Stomach smooth muscle (tissue), 2 donors: ENCODE measurements at regions not wholly inside any gene's neighbourhood (a gene's known extent, or its start where the extent isn't known, plus 50 kb on each side); places are given as distances from the start of the nearest gene placed in this dataset.
A peak's percentile ranks its signal among the peaks of the same experiment; 100 is the strongest.

Experiments used
- H3K27ac ChIP-seq: one replicate; pipeline ENCODE4 v1.7.0; 2013; ENCODE audit warnings: mild to moderate bottlenecking, low read length, inconsistent platforms
- H3K27me3 ChIP-seq, 2 donors: one replicate each; pipeline ENCODE4 v1.7.0; 2013; ENCODE audit warnings: low read length in 2 of 2; ENCODE audit not compliant: insufficient read depth in 2 of 2, control insufficient read depth in 1 of 2
- H3K36me3 ChIP-seq, 2 donors: one replicate each; pipeline ENCODE4 v1.7.0; 2013; ENCODE audit warnings: low read length in 2 of 2; ENCODE audit not compliant: control insufficient read depth in 2 of 2, insufficient read depth in 2 of 2
- H3K4me1 ChIP-seq: one replicate; pipeline ENCODE4 v1.7.0; 2013; ENCODE audit warnings: low read length; ENCODE audit not compliant: control insufficient read depth, insufficient read depth
- H3K4me3 ChIP-seq, 2 donors: one replicate each; pipeline ENCODE4 v1.7.0; 2013; ENCODE audit warnings: low read length in 2 of 2
- H3K9ac ChIP-seq, 2 donors: one replicate each; pipeline ENCODE4 v1.7.0; 2013; ENCODE audit warnings: low read length in 2 of 2, mild to moderate bottlenecking in 1 of 2
- H3K9me3 ChIP-seq, 2 donors: one replicate each; pipeline ENCODE4 v1.7.0; 2013; ENCODE audit warnings: low read length in 2 of 2; ENCODE audit not compliant: control insufficient read depth in 2 of 2
- donor health status: healthy.
- donor health status: Pancreatic carcinoma.

DNA sequence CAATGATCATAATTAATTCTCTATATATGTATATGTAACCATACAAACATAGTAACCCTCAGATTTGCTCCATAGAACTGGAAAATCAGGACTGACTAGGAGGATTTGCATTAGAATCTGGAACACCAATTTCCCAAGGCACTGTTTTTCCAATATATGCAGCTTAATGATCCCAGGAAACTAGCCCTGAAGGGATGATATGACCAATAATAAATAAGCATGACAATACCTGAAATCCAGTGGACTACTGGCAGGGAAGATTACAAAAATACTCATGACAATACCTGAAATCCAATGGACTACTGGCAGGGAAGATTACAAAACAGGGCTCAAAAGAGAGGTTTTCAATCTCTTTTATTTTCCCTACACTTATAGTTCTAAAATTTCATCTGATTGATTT is 98.4 kb downstream of the PCDH7 start:
- H3K27me3 ChIP-seq = no peaks in the 10 kb centered on the region
- no peak overlapping the region for H3K27ac ChIP-seq
- H3K4me3 ChIP-seq = no peak overlapping the region
- H3K9ac ChIP-seq = no peak overlapping the region
- no peaks in the 10 kb centered on the region for H3K9me3 ChIP-seq
- H3K36me3 ChIP-seq = no peaks in the 10 kb centered on the region
- no peaks in the 10 kb centered on the region for H3K4me1 ChIP-seq

DNA sequence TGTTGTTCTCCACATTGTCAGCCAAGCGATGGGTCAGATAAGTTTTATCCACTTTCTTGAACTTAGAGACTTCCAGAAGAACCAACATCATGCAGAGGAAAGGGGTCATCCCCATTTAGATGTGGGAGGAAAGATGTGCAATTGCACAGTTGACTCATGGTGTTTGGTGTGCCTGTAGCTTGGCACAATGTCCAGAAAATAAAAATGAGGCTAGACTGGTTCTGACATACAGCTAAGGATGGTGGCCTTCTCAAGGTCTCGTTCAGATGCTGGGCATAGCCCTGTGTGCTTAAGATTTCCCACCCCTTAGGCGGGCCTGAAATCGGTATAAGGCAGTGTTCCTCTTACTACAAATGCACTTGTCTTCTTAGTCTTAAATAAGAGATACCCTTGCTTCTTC is 101.1 kb downstream of the PCDH7 start:
- Histone ChIP-seq H3K27me3 (no peaks in the 10 kb centered on the region), H3K4me3 (no peak overlapping the region), H3K9ac (no peak overlapping the region), H3K4me1 (no peaks in the 10 kb centered on the region), H3K36me3 (no peaks in the 10 kb centered on the region), H3K9me3 (no peaks in the 10 kb centered on the region), H3K27ac (no peak overlapping the region)

DNA sequence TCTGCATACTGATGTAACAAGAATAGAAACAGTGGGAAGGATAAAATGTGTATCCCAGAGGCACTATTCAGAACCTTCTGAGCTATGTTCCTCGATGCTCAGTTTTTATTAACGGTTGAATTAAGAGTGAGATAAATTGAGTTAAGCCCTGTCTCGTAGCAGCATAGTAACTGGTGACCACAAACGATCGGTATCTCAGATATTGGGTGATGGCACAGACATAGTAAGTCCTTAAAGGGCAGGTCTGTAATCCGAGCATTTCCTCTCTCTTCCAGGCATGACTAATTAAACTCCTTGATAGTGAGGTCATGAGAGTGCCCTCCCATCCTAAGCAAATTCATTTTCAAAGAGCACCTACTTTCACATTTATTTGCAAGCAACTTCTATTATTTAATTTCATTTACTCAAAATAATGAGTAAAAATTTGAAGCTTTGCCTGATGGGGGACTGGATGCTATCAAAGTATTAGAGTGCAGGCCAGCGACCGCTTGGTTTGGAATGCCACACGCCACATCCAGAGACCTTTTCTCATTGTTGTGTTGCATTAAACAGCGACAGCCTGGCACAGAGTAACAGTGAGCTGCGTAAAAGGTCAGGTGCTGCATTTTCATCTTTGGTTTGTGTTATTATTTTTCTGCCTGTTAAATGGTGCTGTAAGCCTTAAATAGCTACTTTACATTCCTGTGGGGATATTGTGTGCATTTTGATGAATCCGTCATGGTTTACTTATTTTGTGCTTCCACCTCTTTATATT is 101.9 kb downstream of the PCDH7 start:
- Histone ChIP-seq H3K4me3 (peak overlapping the region in 1 of 2 donors; percentile 5), H3K4me1 (no peaks in the 10 kb centered on the region), H3K27me3 (no peaks in the 10 kb centered on the region), H3K9me3 (no peaks in the 10 kb centered on the region), H3K36me3 (no peaks in the 10 kb centered on the region), H3K9ac (no peak overlapping the region), H3K27ac (no peak overlapping the region)

DNA sequence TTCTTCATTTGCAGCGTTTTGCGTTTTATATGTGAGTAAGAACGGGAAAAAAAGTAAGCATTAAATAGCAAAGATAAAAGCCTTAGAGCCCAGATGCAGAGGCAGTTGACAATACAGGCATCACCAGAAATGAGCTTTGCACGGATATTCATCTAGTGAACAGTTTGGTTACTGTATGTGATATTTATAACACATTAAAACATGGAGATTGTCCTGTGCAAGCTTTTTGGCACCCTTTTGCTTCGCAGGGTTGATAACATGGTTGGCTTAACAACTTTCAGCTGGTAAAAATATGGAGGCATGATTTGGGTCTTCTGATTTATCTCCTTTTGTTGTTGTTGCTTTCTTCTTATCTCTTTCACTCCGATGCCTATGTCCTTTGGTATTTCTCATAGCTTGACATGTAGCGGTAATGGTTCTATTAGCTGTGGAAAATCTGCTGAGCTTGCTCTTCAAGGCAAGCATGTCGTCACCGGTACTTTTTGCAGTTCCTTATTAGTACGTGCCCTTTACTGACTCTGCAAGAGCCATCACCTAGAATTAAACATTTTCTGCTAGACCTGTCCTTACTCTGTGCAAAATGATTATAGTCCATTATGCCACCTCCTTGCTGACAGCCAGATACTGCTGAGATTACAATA is 102.9 kb downstream of the PCDH7 start:
- Histone ChIP-seq H3K4me3 (no peak overlapping the region), H3K27ac (no peak overlapping the region), H3K4me1 (no peaks in the 10 kb centered on the region), H3K9me3 (no peaks in the 10 kb centered on the region), H3K27me3 (no peaks in the 10 kb centered on the region), H3K36me3 (no peaks in the 10 kb centered on the region), H3K9ac (no peak overlapping the region)

DNA sequence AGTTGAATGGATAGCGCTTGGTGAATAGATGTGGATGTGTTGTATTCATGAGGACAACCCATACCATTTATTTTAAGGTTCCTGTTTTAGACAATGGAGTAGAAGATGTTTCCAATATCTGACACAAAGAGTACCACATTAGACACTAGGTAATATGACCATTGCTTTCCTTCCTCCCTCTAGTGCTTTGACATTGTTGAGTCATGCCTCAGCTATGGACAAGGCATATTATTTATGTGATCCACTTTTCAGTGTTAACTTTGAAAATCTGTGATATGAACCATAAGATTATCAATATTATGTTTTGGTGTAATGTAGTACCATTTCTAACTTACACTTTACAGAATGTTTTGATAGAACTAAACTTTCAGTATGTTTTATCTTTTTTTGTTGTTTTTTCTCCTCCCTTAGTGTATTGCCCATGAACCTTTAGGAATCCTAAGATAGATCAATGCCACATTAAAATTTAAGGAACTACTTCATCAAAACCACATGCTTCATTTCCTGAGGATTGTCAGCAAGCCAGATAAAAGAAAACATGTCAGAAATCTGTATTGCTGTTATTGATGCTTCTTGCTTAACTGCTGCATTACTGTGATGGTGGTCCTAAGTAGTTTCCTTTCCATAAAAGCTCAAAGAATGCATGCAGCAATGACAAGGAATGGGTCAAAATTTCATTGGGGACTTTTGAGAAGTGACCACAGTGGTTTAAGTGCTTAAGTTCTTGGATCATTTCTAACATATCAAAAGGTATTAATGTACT is 105.0 kb downstream of the PCDH7 start:
- no peaks in the 10 kb centered on the region for H3K9me3 ChIP-seq
- H3K9ac ChIP-seq = no peak overlapping the region
- H3K27me3 ChIP-seq = no peaks in the 10 kb centered on the region
- H3K4me1 ChIP-seq = no peaks in the 10 kb centered on the region
- H3K27ac ChIP-seq = no peak overlapping the region
- H3K4me3 ChIP-seq = no peak overlapping the region
- H3K36me3 ChIP-seq = no peaks in the 10 kb centered on the region

DNA sequence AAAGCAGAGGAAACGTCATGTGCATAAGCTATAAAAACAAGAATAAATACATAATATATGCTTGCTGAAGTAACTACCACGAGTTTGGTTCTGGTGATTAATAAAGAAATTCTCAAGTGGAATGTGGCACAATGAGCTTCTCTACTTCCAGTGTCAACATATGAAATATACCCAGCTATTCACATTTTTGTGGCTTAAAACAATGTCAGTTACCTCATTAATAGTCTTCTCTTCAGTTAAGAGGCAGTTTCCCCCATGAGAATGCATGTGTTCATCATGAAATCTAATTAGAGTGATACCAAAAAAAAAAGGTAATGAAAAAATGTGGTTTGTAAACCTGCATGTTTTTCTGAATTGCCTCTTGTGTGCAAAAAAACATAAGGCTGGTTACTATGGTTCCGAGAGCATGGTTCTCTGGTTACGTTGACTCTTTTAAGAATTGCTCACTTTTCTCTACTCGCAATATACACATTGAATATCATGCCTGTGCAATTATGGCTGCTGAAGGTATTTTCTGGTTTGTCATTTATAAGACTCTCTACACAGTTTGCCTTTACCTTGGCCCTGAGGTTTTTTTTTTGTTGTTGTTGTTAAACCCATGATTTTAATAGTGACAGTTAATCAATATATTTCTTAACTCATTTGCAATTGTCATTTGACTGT is 108.2 kb downstream of the PCDH7 start:
- Histone ChIP-seq H3K4me3 (no peak overlapping the region), H3K27me3 (no peaks in the 10 kb centered on the region)

DNA sequence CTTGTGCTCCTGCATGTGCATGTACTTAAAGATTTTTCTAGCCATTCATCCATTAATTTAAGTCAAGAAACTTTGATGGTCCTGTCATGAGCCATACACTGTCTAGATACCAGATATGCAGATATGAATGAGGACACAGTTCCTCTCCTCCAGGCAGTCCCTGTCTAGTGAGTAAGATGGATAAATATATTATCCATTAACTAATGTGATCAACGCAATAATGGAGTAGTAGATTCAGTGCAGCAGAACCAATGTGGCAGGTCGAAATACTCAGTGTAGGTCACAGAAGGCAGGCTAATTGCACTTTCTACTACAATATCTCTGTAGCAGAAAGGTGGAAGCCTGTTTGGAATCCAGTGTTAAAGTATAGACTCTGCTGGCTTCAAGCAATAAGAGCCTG is 112.5 kb downstream of the PCDH7 start:
- no peak overlapping the region for H3K27ac ChIP-seq
- H3K9ac ChIP-seq = no peak overlapping the region
- peaks cover 11% of the 10 kb centered on the region for H3K4me1 ChIP-seq
- no peaks in the 10 kb centered on the region for H3K9me3 ChIP-seq
- no peaks in the 10 kb centered on the region for H3K27me3 ChIP-seq
- H3K4me3 ChIP-seq = no peak overlapping the region
- no peaks in the 10 kb centered on the region for H3K36me3 ChIP-seq

More for the DNA sequence above, 108.2 kb downstream of the PCDH7 start:
- no peak overlapping the region for H3K9ac ChIP-seq
- H3K4me1 ChIP-seq = no peaks in the 10 kb centered on the region
- no peaks in the 10 kb centered on the region for H3K36me3 ChIP-seq
- H3K9me3 ChIP-seq = no peaks in the 10 kb centered on the region
- no peak overlapping the region for H3K27ac ChIP-seq

DNA sequence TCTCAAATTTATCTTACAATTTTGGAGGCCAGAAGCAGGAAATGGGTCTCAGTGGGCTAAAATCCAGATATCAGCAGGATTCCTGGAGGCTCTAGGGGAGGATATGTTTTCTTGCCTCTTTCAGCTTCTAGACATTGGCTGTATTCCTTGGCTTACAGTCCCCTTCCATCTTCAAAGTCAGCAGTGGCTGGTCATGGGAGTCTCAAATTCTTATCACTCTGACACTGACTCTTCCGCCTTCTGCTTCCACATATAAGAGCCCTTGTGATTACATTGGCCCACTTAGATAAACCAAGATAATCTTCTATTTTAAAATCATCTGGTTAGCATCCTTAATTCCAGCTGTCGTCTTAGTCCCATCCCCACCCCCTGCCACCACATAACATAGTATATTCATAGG is 113.0 kb downstream of the PCDH7 start:
- no peaks in the 10 kb centered on the region for H3K27me3 ChIP-seq
- H3K4me1 ChIP-seq = peaks cover 11% of the 10 kb centered on the region
- no peak overlapping the region for H3K4me3 ChIP-seq
- no peak overlapping the region for H3K9ac ChIP-seq
- no peaks in the 10 kb centered on the region for H3K9me3 ChIP-seq
- no peaks in the 10 kb centered on the region for H3K36me3 ChIP-seq
- no peak overlapping the region for H3K27ac ChIP-seq

DNA sequence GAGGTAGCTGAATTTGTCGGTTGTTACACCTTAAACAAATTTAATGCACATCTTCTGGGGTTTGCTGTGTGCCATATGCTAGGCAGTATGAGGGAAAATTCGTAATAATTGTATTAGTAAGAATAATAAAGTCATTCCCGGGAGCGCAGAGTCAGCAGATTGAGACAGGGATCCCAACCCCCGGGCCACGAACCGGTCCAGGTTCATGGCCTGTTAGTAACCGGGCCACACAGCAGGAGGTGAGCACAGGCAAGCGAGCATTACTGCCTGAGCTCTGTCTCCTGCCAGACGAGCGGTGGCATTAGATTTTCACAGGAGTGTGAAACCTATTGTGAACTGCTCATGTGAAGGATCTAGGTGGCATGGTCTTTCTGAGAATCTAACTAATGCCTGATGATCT is 114.9 kb downstream of the PCDH7 start:
- Histone ChIP-seq H3K36me3 (no peaks in the 10 kb centered on the region), H3K4me1 (peaks cover 11% of the 10 kb centered on the region), H3K27me3 (no peaks in the 10 kb centered on the region), H3K9ac (no peak overlapping the region), H3K9me3 (no peaks in the 10 kb centered on the region), H3K4me3 (no peak overlapping the region), H3K27ac (no peak overlapping the region)

DNA sequence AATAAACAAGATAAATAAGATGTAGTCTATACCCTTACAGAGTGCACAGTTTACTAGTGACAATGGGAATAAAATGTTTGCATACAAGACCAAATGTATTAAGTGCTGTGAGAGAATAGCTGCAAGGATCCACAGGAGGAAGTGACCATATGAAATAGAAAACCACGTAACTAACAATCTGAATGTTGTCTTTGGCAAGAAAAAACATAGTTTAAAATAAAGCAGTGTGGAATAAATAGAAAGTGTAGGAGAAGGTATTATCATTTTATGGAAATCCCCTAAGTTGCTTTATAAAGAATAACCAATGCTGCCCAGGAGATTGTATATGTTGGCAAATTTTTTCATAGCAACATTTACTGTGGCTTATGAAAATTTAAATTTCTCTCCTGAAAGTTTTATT is 116.1 kb downstream of the PCDH7 start:
- Histone ChIP-seq H3K27ac (no peak overlapping the region), H3K4me1 (peaks cover 11% of the 10 kb centered on the region), H3K9me3 (no peaks in the 10 kb centered on the region), H3K4me3 (peak overlapping the region in 1 of 2 donors; percentile 14), H3K9ac (no peak overlapping the region), H3K36me3 (no peaks in the 10 kb centered on the region), H3K27me3 (no peaks in the 10 kb centered on the region)
